Parathyroid adenoma (tissue), 2 donors: ENCODE measurements at regions not wholly inside any gene's neighbourhood (a gene's known extent, or its start where the extent isn't known, plus 50 kb on each side); places are given as distances from the start of the nearest gene placed in this dataset.

ENCODE experiments used
- H2AFZ ChIP-seq: fragments of 300-600 bp; sonication (generic); one replicate; pipeline ENCODE4 v1.7.0; 2017; ENCODE audit warnings: antibody characterized with exemption, mild to moderate bottlenecking
- H3K27ac ChIP-seq: fragments of 300-600 bp; sonication (generic); one replicate; pipeline ENCODE4 v1.7.0; 2017
- H3K27me3 ChIP-seq: fragments of 300-600 bp; sonication (generic); one replicate; pipeline ENCODE4 v1.7.0; 2017; ENCODE audit warnings: low read length; ENCODE audit not compliant: control insufficient read depth, insufficient read depth
- H3K36me3 ChIP-seq: fragments of 300-600 bp; sonication (generic); one replicate; pipeline ENCODE4 v1.7.0; 2017; ENCODE audit warnings: low read length; ENCODE audit not compliant: control insufficient read depth, insufficient read depth
- H3K4me1 ChIP-seq: fragments of 300-600 bp; sonication (generic); one replicate; pipeline ENCODE4 v1.7.0; 2017; ENCODE audit warnings: control low read depth
- H3K4me2 ChIP-seq: fragments of 300-600 bp; sonication (generic); one replicate; pipeline ENCODE4 v1.7.0; 2017; ENCODE audit warnings: low read length
- H3K4me3 ChIP-seq: fragments of 300-600 bp; sonication (generic); one replicate; pipeline ENCODE4 v1.7.0; 2017; ENCODE audit warnings: low read depth, low read length
- H3K79me2 ChIP-seq: fragments of 300-600 bp; sonication (generic); one replicate; pipeline ENCODE4 v1.7.0; 2017; ENCODE audit warnings: control low read depth
- H3K9ac ChIP-seq: fragments of 300-600 bp; sonication (generic); one replicate; pipeline ENCODE4 v1.7.0; 2017; ENCODE audit warnings: mild to moderate bottlenecking
- H3K9me3 ChIP-seq: fragments of 300-600 bp; sonication (generic); one replicate; pipeline ENCODE4 v1.7.0; 2017; ENCODE audit warnings: low read length; ENCODE audit not compliant: control insufficient read depth
- CTCF ChIP-seq: fragments of 300-600 bp; sonication (generic); IDR thresholded peaks from one replicate; pipeline ENCODE4 v1.7.0; 2017; ENCODE audit warnings: antibody characterized with exemption, mild to moderate bottlenecking
- donor health status: primary hyperparathyroidism.

- Histone ChIP-seq H3K9ac (no peak overlapping the region), H3K4me1 (peaks cover 3% of the 10 kb centered on the region), H3K79me2 (no peaks in the 10 kb centered on the region), H3K4me3 (no peak overlapping the region), H3K36me3 (no peaks in the 10 kb centered on the region), H3K4me2 (no peak overlapping the region), H3K9me3 (no peaks in the 10 kb centered on the region), H2AFZ (no peak overlapping the region), H3K27ac (no peak overlapping the region), H3K27me3 (no peaks in the 10 kb centered on the region)
- TF ChIP-seq CTCF = no peak
These were observed 70.8 kb upstream of the KCND3 start for GRCh38 chr1:112060261-112060660.

DNA sequence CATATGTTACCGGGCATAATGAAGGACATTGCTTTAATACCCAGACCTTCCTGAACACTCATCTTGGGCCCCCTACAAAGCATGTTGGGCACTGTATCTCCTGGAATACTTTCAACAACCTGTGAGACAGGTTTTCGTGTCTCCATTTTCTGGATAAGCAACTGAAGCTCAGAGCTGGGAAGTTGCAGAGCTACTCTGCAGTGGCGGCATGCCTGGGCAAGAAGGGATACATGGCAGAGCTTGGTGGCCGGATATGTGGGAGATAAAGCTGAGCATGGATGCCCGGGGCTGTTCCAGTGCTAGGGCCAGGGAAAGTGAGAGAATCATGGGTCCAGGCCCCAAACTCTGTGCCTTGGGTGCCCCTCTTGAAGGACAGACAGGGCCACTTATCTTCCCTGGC, 71.6 kb upstream of the KCND3 start:
- Histone ChIP-seq H3K9me3 (no peaks in the 10 kb centered on the region), H2AFZ (no peak overlapping the region), H3K36me3 (no peaks in the 10 kb centered on the region), H3K9ac (no peak overlapping the region), H3K79me2 (no peaks in the 10 kb centered on the region), H3K27me3 (no peaks in the 10 kb centered on the region), H3K4me2 (no peak overlapping the region), H3K27ac (no peak overlapping the region), H3K4me1 (no peaks in the 10 kb centered on the region), H3K4me3 (no peak overlapping the region)
- no peak for TF ChIP-seq CTCF

- Histone ChIP-seq H3K36me3 (no peaks in the 10 kb centered on the region), H3K79me2 (no peaks in the 10 kb centered on the region), H3K4me3 (no peak overlapping the region), H3K4me1 (no peaks in the 10 kb centered on the region), H2AFZ (no peak overlapping the region), H3K27me3 (no peaks in the 10 kb centered on the region), H3K4me2 (no peak overlapping the region), H3K27ac (no peak overlapping the region), H3K9ac (no peak overlapping the region), H3K9me3 (no peaks in the 10 kb centered on the region)
- TF ChIP-seq CTCF = no peak
These were observed 72.4 kb upstream of the KCND3 start for GRCh38 chr1:112061901-112062320.

DNA sequence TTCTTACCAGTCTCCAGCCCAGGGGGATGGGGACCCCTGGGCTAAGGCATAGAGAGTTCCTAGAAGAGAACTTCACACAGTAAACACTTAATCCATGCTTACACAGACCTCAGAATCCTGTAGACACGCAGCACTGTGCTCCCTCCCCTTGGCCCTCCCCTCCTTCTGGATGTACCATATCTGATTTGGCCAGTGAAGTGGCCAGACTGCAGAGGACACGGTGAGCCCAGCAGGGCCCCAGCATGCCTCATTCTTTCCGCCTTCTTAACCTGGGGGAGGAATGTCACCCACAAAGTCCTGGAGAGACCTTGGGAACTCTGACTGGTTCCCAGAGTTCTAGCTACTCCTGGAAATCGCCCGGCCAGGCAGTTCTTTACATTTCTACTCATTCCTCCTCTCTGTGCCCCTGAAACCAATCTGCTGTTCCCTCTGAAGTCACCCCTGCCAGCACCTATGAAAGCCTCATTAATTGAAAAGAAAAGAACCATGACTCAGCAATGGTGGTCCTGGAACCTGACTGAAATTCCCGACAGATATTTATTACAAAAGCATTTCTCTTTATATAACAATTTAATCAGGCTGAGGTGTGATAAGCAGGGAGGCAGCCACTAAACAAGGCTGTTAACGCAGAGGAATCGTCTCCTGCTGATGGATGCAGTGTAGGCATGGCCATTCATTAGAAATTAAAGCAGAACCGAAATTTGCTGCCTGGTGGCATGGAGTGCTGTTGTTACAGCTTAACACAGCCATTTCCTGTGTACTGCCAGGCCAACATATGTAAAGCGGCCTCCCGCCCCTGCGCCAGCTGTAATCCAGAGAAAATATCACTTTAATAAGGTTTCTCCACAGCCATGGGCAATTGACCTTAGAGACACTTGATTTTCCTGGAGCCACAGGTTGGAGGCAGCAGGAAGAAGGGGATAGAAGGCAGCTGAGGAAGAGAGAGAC, 74.6 kb upstream of the KCND3 start:
- H3K4me2 ChIP-seq = peak overlapping the region; percentile 13
- no peaks in the 10 kb centered on the region for H3K9me3 ChIP-seq
- peak overlapping the region; percentile 33 for H2AFZ ChIP-seq
- H3K79me2 ChIP-seq = no peaks in the 10 kb centered on the region
- no peak overlapping the region for H3K9ac ChIP-seq
- no peak overlapping the region for H3K4me3 ChIP-seq
- no peak for TF ChIP-seq CTCF
- no peak overlapping the region for H3K27ac ChIP-seq
- H3K36me3 ChIP-seq = no peaks in the 10 kb centered on the region
- H3K27me3 ChIP-seq = no peaks in the 10 kb centered on the region
- H3K4me1 ChIP-seq = no peaks in the 10 kb centered on the region

DNA sequence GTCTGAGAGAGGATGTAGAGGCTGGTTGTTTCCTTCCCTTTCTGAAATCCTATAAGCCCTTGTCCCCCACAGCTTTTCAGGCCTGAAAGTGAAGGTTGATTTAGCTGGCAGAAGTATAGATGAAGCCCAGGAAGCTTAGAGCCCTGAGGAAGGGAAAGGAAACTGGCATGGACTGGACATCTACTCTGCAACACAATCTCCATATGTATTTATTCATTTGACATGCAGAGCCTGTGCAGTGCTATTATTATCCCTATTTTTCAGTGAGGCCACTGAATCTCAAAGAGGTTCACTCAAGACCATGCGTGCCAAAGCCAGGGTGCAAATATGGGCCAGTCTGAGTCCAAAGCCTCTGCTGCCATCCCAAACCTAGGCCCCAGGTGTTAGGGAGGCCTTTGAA, 78.5 kb upstream of the KCND3 start:
- Histone ChIP-seq H3K4me1 (no peaks in the 10 kb centered on the region), H3K9me3 (no peaks in the 10 kb centered on the region), H3K9ac (no peak overlapping the region), H3K36me3 (no peaks in the 10 kb centered on the region), H3K27ac (no peak overlapping the region), H3K4me2 (no peak overlapping the region), H2AFZ (no peak overlapping the region), H3K79me2 (no peaks in the 10 kb centered on the region), H3K27me3 (no peaks in the 10 kb centered on the region), H3K4me3 (no peak overlapping the region)
- no peak for TF ChIP-seq CTCF
